Hepatocyte (in vitro differentiated cells): ENCODE measurements at regions not wholly inside any gene's neighbourhood (a gene's known extent, or its start where the extent isn't known, plus 50 kb on each side); places are given as distances from the start of the nearest gene placed in this dataset.

Experiments
- EZH2 ChIP-seq: fragments of 200-600 bp; sonication (generic); IDR thresholded peaks from 2 replicates; pipeline ENCODE4 v1.6.1; 2016; ENCODE audit warnings: antibody characterized with exemption, mild to moderate bottlenecking, borderline replicate concordance
- EZH2phosphoT487 ChIP-seq: fragments of 200-600 bp; sonication (generic); IDR thresholded peaks from one replicate; pipeline ENCODE4 v1.6.1; 2018; ENCODE audit warnings: antibody characterized with exemption, mild to moderate bottlenecking, low read depth, moderate library complexity; ENCODE audit not compliant: unreplicated experiment, severe bottlenecking
- TF ChIP-seq, protein P1 (sequence below): fragments of 200-600 bp; sonication (generic); IDR thresholded peaks from 2 replicates; pipeline ENCODE4 v1.5.1; 2016; ENCODE audit warnings: antibody characterized with exemption, mild to moderate bottlenecking; ENCODE audit not compliant: poor library complexity

DNA sequence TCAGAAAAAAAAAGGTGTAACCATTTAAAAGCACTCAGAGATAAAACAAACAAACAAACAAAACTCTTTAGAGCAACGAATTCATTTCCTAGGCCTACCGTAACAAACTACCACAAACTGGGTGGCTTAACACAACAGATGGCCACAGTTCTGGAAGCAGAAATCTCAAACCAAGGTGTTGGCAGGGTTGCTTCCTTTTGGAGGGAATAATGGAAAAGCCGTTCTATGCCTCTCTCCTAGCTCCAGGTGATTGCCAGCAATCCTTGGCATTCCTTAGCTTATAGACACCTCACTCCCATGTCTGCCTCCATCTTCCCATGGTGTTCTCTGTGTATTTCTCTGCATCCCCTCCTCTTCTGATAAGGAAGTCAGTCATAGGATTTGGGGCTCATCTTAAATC, 200.4 kb downstream of the RAB38 start:
- TF ChIP-seq, protein P1, sequence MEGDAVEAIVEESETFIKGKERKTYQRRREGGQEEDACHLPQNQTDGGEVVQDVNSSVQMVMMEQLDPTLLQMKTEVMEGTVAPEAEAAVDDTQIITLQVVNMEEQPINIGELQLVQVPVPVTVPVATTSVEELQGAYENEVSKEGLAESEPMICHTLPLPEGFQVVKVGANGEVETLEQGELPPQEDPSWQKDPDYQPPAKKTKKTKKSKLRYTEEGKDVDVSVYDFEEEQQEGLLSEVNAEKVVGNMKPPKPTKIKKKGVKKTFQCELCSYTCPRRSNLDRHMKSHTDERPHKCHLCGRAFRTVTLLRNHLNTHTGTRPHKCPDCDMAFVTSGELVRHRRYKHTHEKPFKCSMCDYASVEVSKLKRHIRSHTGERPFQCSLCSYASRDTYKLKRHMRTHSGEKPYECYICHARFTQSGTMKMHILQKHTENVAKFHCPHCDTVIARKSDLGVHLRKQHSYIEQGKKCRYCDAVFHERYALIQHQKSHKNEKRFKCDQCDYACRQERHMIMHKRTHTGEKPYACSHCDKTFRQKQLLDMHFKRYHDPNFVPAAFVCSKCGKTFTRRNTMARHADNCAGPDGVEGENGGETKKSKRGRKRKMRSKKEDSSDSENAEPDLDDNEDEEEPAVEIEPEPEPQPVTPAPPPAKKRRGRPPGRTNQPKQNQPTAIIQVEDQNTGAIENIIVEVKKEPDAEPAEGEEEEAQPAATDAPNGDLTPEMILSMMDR: no peak
- TF ChIP-seq EZH2 (no peak), EZH2phosphoT487 (no peak)
